ENCODE measurements at regions not wholly inside any gene's neighbourhood (a gene's known extent, or its start where the extent isn't known, plus 50 kb on each side); places are given as distances from the start of the nearest gene placed in this dataset.

DNA sequence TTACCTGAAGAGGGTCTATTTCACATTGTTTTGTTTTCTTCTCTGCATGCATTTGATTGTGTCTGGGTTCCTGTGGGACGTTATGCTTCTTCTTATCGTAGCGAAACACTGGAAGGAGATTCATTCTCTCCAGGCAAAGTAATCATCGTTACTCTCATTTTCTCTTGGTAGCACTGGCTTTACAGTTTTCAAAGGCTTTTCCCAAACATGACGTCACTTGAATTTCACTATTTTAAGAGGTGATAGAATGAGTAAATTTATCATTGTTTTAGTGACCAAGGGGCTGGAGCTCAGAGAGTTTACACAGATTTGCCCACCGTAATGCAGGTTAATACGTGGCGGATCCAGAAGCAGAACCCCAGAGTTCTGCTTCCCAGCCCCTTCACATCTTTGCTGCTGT, 391.4 kb downstream of the DCDC2C start:
- ATAC-seq: no peak
- TF ChIP-seq, protein P1, sequence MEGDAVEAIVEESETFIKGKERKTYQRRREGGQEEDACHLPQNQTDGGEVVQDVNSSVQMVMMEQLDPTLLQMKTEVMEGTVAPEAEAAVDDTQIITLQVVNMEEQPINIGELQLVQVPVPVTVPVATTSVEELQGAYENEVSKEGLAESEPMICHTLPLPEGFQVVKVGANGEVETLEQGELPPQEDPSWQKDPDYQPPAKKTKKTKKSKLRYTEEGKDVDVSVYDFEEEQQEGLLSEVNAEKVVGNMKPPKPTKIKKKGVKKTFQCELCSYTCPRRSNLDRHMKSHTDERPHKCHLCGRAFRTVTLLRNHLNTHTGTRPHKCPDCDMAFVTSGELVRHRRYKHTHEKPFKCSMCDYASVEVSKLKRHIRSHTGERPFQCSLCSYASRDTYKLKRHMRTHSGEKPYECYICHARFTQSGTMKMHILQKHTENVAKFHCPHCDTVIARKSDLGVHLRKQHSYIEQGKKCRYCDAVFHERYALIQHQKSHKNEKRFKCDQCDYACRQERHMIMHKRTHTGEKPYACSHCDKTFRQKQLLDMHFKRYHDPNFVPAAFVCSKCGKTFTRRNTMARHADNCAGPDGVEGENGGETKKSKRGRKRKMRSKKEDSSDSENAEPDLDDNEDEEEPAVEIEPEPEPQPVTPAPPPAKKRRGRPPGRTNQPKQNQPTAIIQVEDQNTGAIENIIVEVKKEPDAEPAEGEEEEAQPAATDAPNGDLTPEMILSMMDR (IDR thresholded peaks at IDR 0.05): no peak
- H3K36me3 ChIP-seq (ENCODE audit: low read depth): no peaks in the 10 kb centered on the region
- peaks cover 55% of the 10 kb centered on the region for H3K9me3 ChIP-seq
- intact Hi-C loops (cut with DNase I, micrococcal nuclease): no loop called here
- H3K4me1 ChIP-seq (ENCODE audit: low read depth): no peaks in the 10 kb centered on the region
- DNase-seq: no peak
- H3K4me3 ChIP-seq: no peak overlapping the region

DNA sequence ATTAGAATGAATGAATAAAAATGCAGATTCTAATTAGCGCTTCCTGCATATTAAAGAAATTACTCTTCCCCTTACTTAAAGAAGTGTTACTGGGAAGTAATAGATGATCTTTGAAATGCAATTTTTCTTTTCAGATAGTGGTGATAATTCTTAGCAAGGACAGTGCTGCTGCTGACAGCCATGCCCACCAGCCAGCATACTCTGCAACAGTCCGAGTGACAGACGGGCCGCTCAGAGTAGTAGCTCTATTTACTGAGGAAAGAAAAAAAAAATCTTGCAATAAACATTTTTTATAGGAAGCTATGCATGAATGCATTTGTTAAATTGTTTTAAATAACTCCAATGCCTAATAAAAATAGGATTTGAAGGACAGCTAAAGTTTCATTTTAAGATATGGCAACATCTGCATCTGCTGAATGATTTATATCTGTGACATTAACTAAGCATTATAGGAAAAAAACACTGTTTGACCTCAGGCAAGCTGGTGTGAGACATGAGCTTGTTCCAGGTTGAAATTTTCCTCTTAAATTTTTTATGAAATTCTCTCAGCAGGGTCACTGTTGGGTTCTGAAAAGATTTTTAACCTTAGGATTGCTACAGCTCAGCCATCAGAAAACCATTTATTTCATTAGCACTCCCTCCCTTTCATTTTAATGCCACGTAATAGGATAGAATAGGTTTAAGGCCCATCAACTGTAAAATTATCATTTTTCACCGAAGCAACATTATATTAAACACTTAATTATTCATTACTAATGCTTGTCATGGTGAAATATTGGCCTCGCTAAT, 393.8 kb downstream of the DCDC2C start:
- Histone ChIP-seq H3K36me3 (ENCODE audit: low read depth) (no peaks in the 10 kb centered on the region), H3K4me1 (ENCODE audit: low read depth) (no peaks in the 10 kb centered on the region), H3K4me3 (no peak overlapping the region), H3K9me3 (peaks cover 46% of the 10 kb centered on the region)
- no peak for DNase-seq
- TF ChIP-seq, protein P1 (IDR thresholded peaks at IDR 0.05): no peak
- ATAC-seq: no peak
- intact Hi-C loops (cut with DNase I, micrococcal nuclease): no loop called here

DNA sequence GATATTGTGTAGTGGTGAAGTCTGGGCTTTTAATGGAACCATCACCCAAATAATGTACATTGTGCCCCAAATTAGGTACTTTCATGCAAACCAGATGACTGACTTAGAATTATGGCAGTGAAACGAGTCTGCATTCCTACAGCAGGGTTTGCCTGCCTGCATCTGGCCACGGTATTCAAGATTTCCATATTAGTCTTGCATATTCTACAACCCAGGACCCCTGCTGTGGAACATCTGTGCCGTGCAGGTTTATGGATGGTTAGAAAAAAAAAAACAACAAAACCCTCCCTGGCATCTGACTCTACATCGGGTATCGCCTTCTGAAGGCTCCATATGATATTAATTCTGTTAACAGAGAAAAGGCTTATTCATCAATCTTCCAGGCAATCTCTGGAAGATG, 394.8 kb downstream of the DCDC2C start:
- no peak for DNase-seq
- TF ChIP-seq, protein P1 (IDR thresholded peaks at IDR 0.05): no peak
- Histone ChIP-seq H3K4me1 (ENCODE audit: low read depth) (no peaks in the 10 kb centered on the region), H3K4me3 (no peak overlapping the region), H3K36me3 (ENCODE audit: low read depth) (no peaks in the 10 kb centered on the region), H3K9me3 (peaks cover 42% of the 10 kb centered on the region)
- intact Hi-C loops (cut with DNase I, micrococcal nuclease): no loop called here
- ATAC-seq: no peak

DNA sequence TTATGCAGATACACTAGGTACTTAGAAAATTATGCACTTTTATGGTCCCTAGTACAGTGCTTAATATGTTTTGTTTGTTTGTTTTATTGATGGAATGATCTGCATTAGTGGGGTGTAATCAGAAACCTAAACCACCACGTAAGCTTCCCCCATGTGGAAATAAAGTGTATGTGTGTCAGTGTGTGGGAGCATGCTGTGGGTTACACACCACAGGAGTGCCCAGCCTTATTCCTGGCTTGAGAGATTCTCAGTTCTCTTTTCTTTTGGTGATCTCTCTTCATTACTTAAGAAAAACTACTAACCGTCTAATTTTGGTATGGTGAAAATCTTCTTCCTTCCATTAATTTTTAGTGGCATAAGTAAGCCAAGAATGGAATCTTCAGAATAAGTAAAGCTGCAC, 398.6 kb downstream of the DCDC2C start:
- DNase-seq (no peak), ATAC-seq (no peak)
- Histone ChIP-seq H3K36me3 (ENCODE audit: low read depth) (no peaks in the 10 kb centered on the region), H3K4me3 (no peak overlapping the region), H3K4me1 (ENCODE audit: low read depth) (no peaks in the 10 kb centered on the region), H3K9me3 (peaks cover 24% of the 10 kb centered on the region)
- intact Hi-C loops (cut with DNase I, micrococcal nuclease): no loop called here
- TF ChIP-seq, protein P1 (IDR thresholded peaks at IDR 0.05): no peak

DNA sequence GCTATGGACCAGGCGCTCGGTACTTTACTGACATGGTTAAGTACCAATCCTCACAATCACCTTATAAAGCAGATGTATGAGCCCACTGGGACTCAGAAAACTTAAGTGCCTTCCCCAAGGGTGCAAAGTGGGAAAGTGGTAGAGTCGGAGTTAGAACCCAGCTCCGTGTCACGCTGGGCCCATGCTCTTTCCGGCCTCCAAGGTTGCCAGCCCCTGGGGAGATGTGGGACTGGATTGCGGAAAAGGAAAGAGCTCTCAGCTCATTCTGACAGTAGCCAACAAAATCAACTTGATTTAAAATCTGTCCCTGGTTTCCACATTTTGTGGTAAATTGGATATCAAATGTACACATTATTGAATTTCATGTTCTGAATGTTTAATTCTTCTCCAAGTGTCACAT, 403.8 kb downstream of the DCDC2C start:
- Histone ChIP-seq H3K9me3 (peaks cover 31% of the 10 kb centered on the region), H3K4me3 (no peak overlapping the region), H3K36me3 (ENCODE audit: low read depth) (no peaks in the 10 kb centered on the region), H3K4me1 (ENCODE audit: low read depth) (no peaks in the 10 kb centered on the region)
- intact Hi-C loops (cut with DNase I, micrococcal nuclease): no loop called here
- DNase-seq (no peak), ATAC-seq (no peak)
- TF ChIP-seq, protein P1 (IDR thresholded peaks at IDR 0.05): no peak
